ENCODE measurements at regions not wholly inside any gene's neighbourhood (a gene's known extent, or its start where the extent isn't known, plus 50 kb on each side); places are given as distances from the start of the nearest gene placed in this dataset.
A peak's percentile ranks its signal among the peaks of the same experiment; 100 is the strongest.

GRCh38 chr1:189616893-189617292 lies 860.8 kb downstream of the BRINP3 start:
- Histone ChIP-seq H3K4me3 (no peak overlapping the region), H3K4me2 (peak overlapping the region; percentile 50), H3K9me3 (no peaks in the 10 kb centered on the region), H3K27ac (peak overlapping the region; percentile 37 to 39; a peak in 4 of 6 replicates), H3K4me1 (peaks cover 35% of the 10 kb centered on the region)
- TF ChIP-seq HES2 (IDR thresholded peaks at IDR 0.05) (no peak), CHD2 (IDR thresholded peaks at IDR 0.05; ENCODE audit: low read length, partially characterized antibody) (no peak), MAZ (IDR thresholded peaks at IDR 0.05; ENCODE audit: borderline replicate concordance, low read depth, low read length) (no peak), FOSL2 (IDR thresholded peaks at IDR 0.05) (0 out of 2 replicates have a peak, but pooled peaks have one; percentile 21), FOSL2 (CRISPR knock-in tag; IDR thresholded peaks at IDR 0.05) (peak; percentile 74), FOXS1 (CRISPR knock-in tag; IDR thresholded peaks at IDR 0.05) (no peak), EHF (CRISPR knock-in tag; IDR thresholded peaks at IDR 0.05) (no peak), HOXB5 (CRISPR knock-in tag; IDR thresholded peaks at IDR 0.05) (no peak), SREBF2 (IDR thresholded peaks at IDR 0.05) (no peak), NFE2L2 (conservative IDR thresholded peaks at IDR 0.05; ENCODE audit: low read length) (no peak), JUN (IDR thresholded peaks at IDR 0.05) (no peak), JUNB (IDR thresholded peaks at IDR 0.05) (peak; percentile 57), ATOH8 (CRISPR knock-in tag; IDR thresholded peaks at IDR 0.05; ENCODE audit: low read depth) (no peak), ELK1 (IDR thresholded peaks at IDR 0.05; ENCODE audit: low read depth, low read length) (no peak), KDM5A (IDR thresholded peaks at IDR 0.05) (no peak), EP300 (IDR thresholded peaks at IDR 0.05) (0 out of 5 replicates have a peak, but pooled peaks of 1 of the 2 experiments have one; percentile 19), CEBPB (IDR thresholded peaks at IDR 0.05) (peak in 1 of 2 experiments; percentile 39; a peak in 1 of 4 replicates), GATA3 (IDR thresholded peaks at IDR 0.05; ENCODE audit: borderline replicate concordance) (peak; percentile 61; the same call in 1 of the 2 replicates), NR3C1 (IDR thresholded peaks at IDR 0.05) (no peak), BHLHE40 (IDR thresholded peaks at IDR 0.05; ENCODE audit: low read depth, low read length) (no peak), TP53 (CRISPR knock-in tag; IDR thresholded peaks at IDR 0.05) (no peak)
- TF ChIP-seq, protein P1, sequence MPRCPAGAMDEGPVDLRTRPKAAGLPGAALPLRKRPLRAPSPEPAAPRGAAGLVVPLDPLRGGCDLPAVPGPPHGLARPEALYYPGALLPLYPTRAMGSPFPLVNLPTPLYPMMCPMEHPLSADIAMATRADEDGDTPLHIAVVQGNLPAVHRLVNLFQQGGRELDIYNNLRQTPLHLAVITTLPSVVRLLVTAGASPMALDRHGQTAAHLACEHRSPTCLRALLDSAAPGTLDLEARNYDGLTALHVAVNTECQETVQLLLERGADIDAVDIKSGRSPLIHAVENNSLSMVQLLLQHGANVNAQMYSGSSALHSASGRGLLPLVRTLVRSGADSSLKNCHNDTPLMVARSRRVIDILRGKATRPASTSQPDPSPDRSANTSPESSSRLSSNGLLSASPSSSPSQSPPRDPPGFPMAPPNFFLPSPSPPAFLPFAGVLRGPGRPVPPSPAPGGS (IDR thresholded peaks at IDR 0.05) = no peak
- TF ChIP-seq, protein P2, sequence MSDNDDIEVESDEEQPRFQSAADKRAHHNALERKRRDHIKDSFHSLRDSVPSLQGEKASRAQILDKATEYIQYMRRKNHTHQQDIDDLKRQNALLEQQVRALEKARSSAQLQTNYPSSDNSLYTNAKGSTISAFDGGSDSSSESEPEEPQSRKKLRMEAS (IDR thresholded peaks at IDR 0.05) = peak; percentile 51
- FAIRE-seq (peak; percentile 93), DNase-seq (ENCODE audit: low read depth in 1 of 2, low spot score in 1 of 2) (peak; percentile 30 to 79), ATAC-seq (peak; percentile 96 to 97)
- 11% methylated on average over 5 of the region's 5 CpGs for WGBS (ENCODE audit: missing lambda C conversion rate)
- ChIA-PET POLR2A (no interaction called here), CTCF (no interaction called here)

GRCh38 chr1:189619682-189620332 lies 857.9 kb downstream of the BRINP3 start:
- Histone ChIP-seq H3K4me2 (peak overlapping the region; percentile 53), H3K27ac (peak overlapping the region; percentile 58 to 65; a peak in 5 of 6 replicates), H3K4me1 (peaks cover 35% of the 10 kb centered on the region), H3K9me3 (no peaks in the 10 kb centered on the region), H3K4me3 (no peak overlapping the region)
- WGBS (ENCODE audit: missing lambda C conversion rate) = 5% methylated on average over 3 of the region's 3 CpGs
- TF ChIP-seq RAD21 (conservative IDR thresholded peaks at IDR 0.05 in 1 of 2, IDR thresholded peaks at IDR 0.05 in 1 of 2) (peak; percentile 76 to 81), RNF2 (IDR thresholded peaks at IDR 0.05; ENCODE audit: borderline replicate concordance, low read depth) (no peak), SMC3 (IDR thresholded peaks at IDR 0.05) (peak; percentile 75), GATA3 (IDR thresholded peaks at IDR 0.05; ENCODE audit: borderline replicate concordance) (peak; percentile 55; the same call in 1 of the 2 replicates), JUNB (IDR thresholded peaks at IDR 0.05) (peak; percentile 86), KDM1A (IDR thresholded peaks at IDR 0.05; ENCODE audit: low read depth) (no peak), ZC3H11A (IDR thresholded peaks at IDR 0.05) (no peak), CEBPB (IDR thresholded peaks at IDR 0.05) (peak in 1 of 2 experiments; percentile 35; a peak in 1 of 4 replicates), CTCF (IDR thresholded peaks at IDR 0.05) (peak; percentile 55), FOSL2 (IDR thresholded peaks at IDR 0.05) (peak; percentile 86), FOSL2 (CRISPR knock-in tag; IDR thresholded peaks at IDR 0.05) (peak; percentile 97)
- TF ChIP-seq, protein P2 (IDR thresholded peaks at IDR 0.05) = peak; percentile 52; the same call in 1 of the 2 replicates
- ChIA-PET POLR2A (interaction anchor here (0.5 kb wide), 1 partner anchor 1468 kb away, joined by 3 read pairs; no protein-coding TSS in a partner anchor), CTCF (interaction anchor here (1.0 kb wide), 1 partner anchor 42 kb away, joined by 3 read pairs; no protein-coding TSS in a partner anchor)
- peak; percentile 84 for FAIRE-seq
- ATAC-seq = peak; percentile 86 to 91
- peak; percentile 48 to 89 for DNase-seq (ENCODE audit: low read depth in 1 of 2, low spot score in 1 of 2)

Measured in A549 (cell line).